Renal cortical epithelial cell (primary cell): ENCODE measurements at regions not wholly inside any gene's neighbourhood (a gene's known extent, or its start where the extent isn't known, plus 50 kb on each side); places are given as distances from the start of the nearest gene placed in this dataset.
A peak's percentile ranks its signal among the peaks of the same experiment; 100 is the strongest.
"Not testable (repeated sequence)": the region's sequence is repeated elsewhere in the genome, so short reads cannot be mapped to it uniquely, and the experiment has no call there.

Source experiments
- DNase-seq: peaks from one replicate; pipeline ENCODE4 v3.0.0-alpha.2; 2011; ENCODE audit warnings: low read depth

GRCh38 chr9:83191154-83191553, 128.2 kb upstream of the RASEF start:
- DNase-seq, result no peak

- DNase-seq, result not testable (repeated sequence)
Measured at GRCh38 chr9:83189026-83189425, 126.1 kb upstream of the RASEF start.

GRCh38 chr9:83188277-83188676, 125.3 kb upstream of the RASEF start:
- DNase-seq, result no peak

- DNase-seq, result no peak
Measured at GRCh38 chr9:83186155-83186737, 123.3 kb upstream of the RASEF start.

- no peak for DNase-seq
Measured at GRCh38 chr9:83185488-83186154, 122.7 kb upstream of the RASEF start.

GRCh38 chr9:83183621-83184020, 120.7 kb upstream of the RASEF start:
- no peak for DNase-seq

GRCh38 chr9:83182071-83182470, 119.1 kb upstream of the RASEF start:
- DNase-seq, result peak; percentile 85

- DNase-seq, result no peak
Measured at GRCh38 chr9:83178717-83179116, 115.8 kb upstream of the RASEF start.

GRCh38 chr9:83177747-83178146, 114.8 kb upstream of the RASEF start:
- DNase-seq, result no peak

- DNase-seq, result peak; percentile 95
Measured at GRCh38 chr9:83167126-83167525, 104.2 kb upstream of the RASEF start.

- DNase-seq, result peak; percentile 63
Measured at GRCh38 chr9:83166372-83166771, 103.4 kb upstream of the RASEF start.

- peak; percentile 33 for DNase-seq
Measured at GRCh38 chr9:83155733-83156132, 92.8 kb upstream of the RASEF start.

GRCh38 chr9:83154821-83155220, 91.9 kb upstream of the RASEF start:
- peak; percentile 98 for DNase-seq

GRCh38 chr9:83154087-83154736, 91.3 kb upstream of the RASEF start:
- peak; percentile 94 for DNase-seq

GRCh38 chr9:83153030-83153429, 90.1 kb upstream of the RASEF start:
- no peak for DNase-seq

GRCh38 chr9:83151627-83152137, 88.7 kb upstream of the RASEF start:
- DNase-seq, result no peak

GRCh38 chr9:83147315-83148149, 84.6 kb upstream of the RASEF start:
- no peak for DNase-seq

- no peak for DNase-seq
Measured at GRCh38 chr9:83146325-83146724, 83.4 kb upstream of the RASEF start.

- no peak for DNase-seq
Measured at GRCh38 chr9:83144492-83144891, 81.5 kb upstream of the RASEF start.

GRCh38 chr9:83142389-83142788, 79.4 kb upstream of the RASEF start:
- no peak for DNase-seq

- no peak for DNase-seq
Measured at GRCh38 chr9:83141887-83142286, 78.9 kb upstream of the RASEF start.

- DNase-seq, result no peak
Measured at GRCh38 chr9:83140061-83140460, 77.1 kb upstream of the RASEF start.
